Natural killer cell (primary cell): ENCODE measurements at regions not wholly inside any gene's neighbourhood (a gene's known extent, or its start where the extent isn't known, plus 50 kb on each side); places are given as distances from the start of the nearest gene placed in this dataset.
"Not testable (repeated sequence)": the region's sequence is repeated elsewhere in the genome, so short reads cannot be mapped to it uniquely, and the experiment has no call there.

Source experiments
- ATAC-seq, 3 donors: fragments of 150-1000 bp in 2 of 3; fragments of 200-7000 bp in 1 of 3; cut with Tn5 transposase; 1 replicate in 1 of 3; 2 replicates in 2 of 3; pipeline ENCODE4 v1.10.0; 2021; ENCODE audit warnings: mild to moderate bottlenecking in 2 of 3, moderate library complexity in 2 of 3
- DNase-seq, 2 donors: peaks; one replicate each; pipeline versions ENCODE4 v3.0.0 to v3.0.0-alpha.2; 2013 to 2021; ENCODE audit warnings: mixed read lengths in 1 of 2
- H3K27ac ChIP-seq: one replicate; pipeline ENCODE4 v1.5.1; 2013; ENCODE audit warnings: mild to moderate bottlenecking, low read length
- H3K27me3 ChIP-seq: one replicate; pipeline ENCODE4 v1.6.1; 2013; ENCODE audit warnings: low read length; ENCODE audit not compliant: control insufficient read depth, insufficient read depth
- H3K36me3 ChIP-seq: one replicate; pipeline ENCODE4 v1.6.1; 2013; ENCODE audit warnings: low read length; ENCODE audit not compliant: control insufficient read depth, insufficient read depth
- H3K4me1 ChIP-seq: one replicate; pipeline ENCODE4 v1.6.1; 2013; ENCODE audit warnings: low read length; ENCODE audit not compliant: control insufficient read depth, insufficient read depth
- H3K4me3 ChIP-seq: one replicate; pipeline ENCODE4 v1.5.1; 2013; ENCODE audit warnings: low read length
- H3K9me3 ChIP-seq: one replicate; pipeline ENCODE4 v1.6.1; 2013; ENCODE audit warnings: low read length; ENCODE audit not compliant: control insufficient read depth, insufficient read depth
- H3K27ac Mint-ChIP-seq, 2 donors: one replicate each; pipeline ENCODE4 v1.8.0; 2022; ENCODE audit warnings: mild to moderate bottlenecking in 2 of 2, mixed read lengths in 2 of 2, moderate library complexity in 1 of 2
- H3K27me3 Mint-ChIP-seq, 2 donors: one replicate each; pipeline ENCODE4 v1.8.0; 2022; ENCODE audit warnings: low read depth in 2 of 2, mixed read lengths in 2 of 2
- H3K36me3 Mint-ChIP-seq: one replicate; pipeline ENCODE4 v1.8.0; 2022; ENCODE audit warnings: mixed read lengths
- H3K4me1 Mint-ChIP-seq, 2 donors: one replicate each; pipeline ENCODE4 v1.8.0; 2022; ENCODE audit warnings: mixed read lengths in 2 of 2
- H3K4me3 Mint-ChIP-seq: one replicate; pipeline ENCODE4 v1.8.0; 2022; ENCODE audit warnings: mild to moderate bottlenecking, moderate library complexity, mixed read lengths
- H3K9me3 Mint-ChIP-seq, 2 donors: one replicate each; pipeline ENCODE4 v1.8.0; 2022; ENCODE audit warnings: mixed read lengths in 2 of 2
- CTCF ChIP-seq: fragments of 200-600 bp; IDR thresholded peaks from one replicate; pipeline ENCODE4 v1.8.0; 2022; ENCODE audit warnings: antibody characterized with exemption
- WGBS: methylation state at CpG from one replicate; pipeline ENCODE4 v1.1.7; 2013; ENCODE audit warnings: missing lambda C conversion rate; ENCODE audit not compliant: insufficient coverage; 5-methylcytosine and 5-hydroxymethylcytosine counted together
- intact Hi-C: fragments of 100-400 bp; cut with micrococcal nuclease; formaldehyde crosslinking; loops from one replicate; pipeline ENCODE4 v1.14.2; 2022

GRCh38 chr14:57150449-57150848, 118.3 kb downstream of the EXOC5 start:
- H3K4me3 ChIP-seq = no peak overlapping the region
- ATAC-seq (no peak), DNase-seq (no peak)
- no peaks in the 10 kb centered on the region for H3K4me1 Mint-ChIP-seq
- no peaks in the 10 kb centered on the region for H3K36me3 Mint-ChIP-seq
- H3K27ac ChIP-seq = no peak overlapping the region
- H3K27ac Mint-ChIP-seq = no peak overlapping the region
- no peak for TF ChIP-seq CTCF
- no peaks in the 10 kb centered on the region for H3K27me3 ChIP-seq
- 86% methylated on average over 5 of the region's 5 CpGs for WGBS
- H3K4me3 Mint-ChIP-seq = no peak overlapping the region
- no peaks in the 10 kb centered on the region for H3K9me3 ChIP-seq
- intact Hi-C loops = no loop called here
- H3K4me1 ChIP-seq = no peaks in the 10 kb centered on the region
- H3K9me3 Mint-ChIP-seq = no peaks in the 10 kb centered on the region
- peaks cover 6 to 7% of the 10 kb centered on the region in 2 donors for H3K27me3 Mint-ChIP-seq
- no peaks in the 10 kb centered on the region for H3K36me3 ChIP-seq

DNA sequence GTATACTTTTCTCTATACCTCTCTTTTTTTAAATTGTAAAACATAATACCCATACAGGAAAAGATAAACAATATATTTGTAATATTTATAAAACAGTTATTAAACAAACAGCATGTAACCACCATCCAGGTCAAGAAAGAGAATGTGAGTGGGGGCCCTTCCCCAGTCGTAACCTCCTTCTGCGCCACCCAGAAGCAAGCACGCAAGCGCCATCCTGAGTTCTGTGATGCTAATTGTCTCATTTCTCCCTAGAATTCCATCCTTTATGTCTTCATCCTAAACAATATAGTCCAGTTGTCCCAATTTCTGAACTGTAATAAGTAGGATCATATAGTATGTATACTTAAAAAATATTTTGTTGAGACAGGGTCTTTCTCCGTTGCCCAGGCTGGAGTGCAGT, 129.5 kb downstream of the EXOC5 start:
- no peaks in the 10 kb centered on the region for H3K36me3 Mint-ChIP-seq
- no peak overlapping the region for H3K4me3 Mint-ChIP-seq
- DNase-seq (no peak), ATAC-seq (no peak)
- H3K9me3 Mint-ChIP-seq = no peaks in the 10 kb centered on the region
- 96% methylated on average over 5 of the region's 5 CpGs for WGBS
- H3K4me3 ChIP-seq = no peak overlapping the region
- H3K4me1 ChIP-seq = no peaks in the 10 kb centered on the region
- no peaks in the 10 kb centered on the region for H3K27me3 ChIP-seq
- intact Hi-C loops = no loop called here
- no peak for TF ChIP-seq CTCF
- no peak overlapping the region for H3K27ac ChIP-seq
- H3K27me3 Mint-ChIP-seq = peaks cover 3 to 7% of the 10 kb centered on the region in 2 donors
- no peaks in the 10 kb centered on the region for H3K36me3 ChIP-seq
- H3K9me3 ChIP-seq = no peaks in the 10 kb centered on the region
- no peaks in the 10 kb centered on the region for H3K4me1 Mint-ChIP-seq
- no peak overlapping the region for H3K27ac Mint-ChIP-seq

GRCh38 chr14:57136669-57137328, 131.9 kb downstream of the EXOC5 start:
- Histone ChIP-seq H3K27me3 (no peaks in the 10 kb centered on the region), H3K4me1 (no peaks in the 10 kb centered on the region), H3K36me3 (no peaks in the 10 kb centered on the region), H3K4me3 (no peak overlapping the region), H3K27ac (no peak overlapping the region), H3K9me3 (no peaks in the 10 kb centered on the region)
- no peak overlapping the region for H3K4me3 Mint-ChIP-seq
- no peak for TF ChIP-seq CTCF
- DNase-seq = no peak
- peaks cover 0 to 7% of the 10 kb centered on the region in 2 donors for H3K27me3 Mint-ChIP-seq
- no peaks in the 10 kb centered on the region for H3K36me3 Mint-ChIP-seq
- WGBS = 72% methylated on average over 10 of the region's 10 CpGs
- H3K27ac Mint-ChIP-seq = no peak overlapping the region
- H3K9me3 Mint-ChIP-seq = no peaks in the 10 kb centered on the region
- no peaks in the 10 kb centered on the region for H3K4me1 Mint-ChIP-seq
- ATAC-seq = no peak
- intact Hi-C loops = no loop called here

DNA sequence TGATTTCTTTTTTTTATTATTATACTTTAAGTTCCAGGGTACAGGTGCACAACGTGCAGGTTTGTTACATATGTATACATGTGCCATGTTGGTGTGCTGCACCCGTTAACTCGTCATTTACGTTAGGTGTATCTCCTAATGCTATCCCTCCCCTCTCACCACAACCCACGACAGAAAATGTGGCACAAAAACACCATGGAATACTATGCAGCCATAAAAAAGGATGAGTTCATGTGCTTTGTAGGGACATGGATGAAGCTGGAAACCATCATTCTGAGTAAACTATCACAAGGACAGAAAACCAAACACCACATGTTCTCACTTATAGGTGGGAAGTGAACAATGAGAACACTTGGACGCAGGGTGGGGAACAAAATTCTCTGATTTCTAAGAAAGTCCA, 140.9 kb downstream of the EXOC5 start:
- H3K4me3 Mint-ChIP-seq, intact Hi-C loops, H3K27ac ChIP-seq, DNase-seq, ATAC-seq, H3K36me3 ChIP-seq, H3K27me3 ChIP-seq, H3K9me3 Mint-ChIP-seq, H3K36me3 Mint-ChIP-seq, H3K4me1 Mint-ChIP-seq, H3K27ac Mint-ChIP-seq, H3K4me1 ChIP-seq, H3K4me3 ChIP-seq, H3K27me3 Mint-ChIP-seq, H3K9me3 ChIP-seq: not testable (repeated sequence)
- WGBS = 90% methylated on average over 5 of the region's 6 CpGs
